ENCODE measurements at regions not wholly inside any gene's neighbourhood (a gene's known extent, or its start where the extent isn't known, plus 50 kb on each side); places are given as distances from the start of the nearest gene placed in this dataset.

- no peak for DNase-seq
Measured at GRCh38 chr22:27152883-27153282, 495.5 kb downstream of the MIAT start.

DNA sequence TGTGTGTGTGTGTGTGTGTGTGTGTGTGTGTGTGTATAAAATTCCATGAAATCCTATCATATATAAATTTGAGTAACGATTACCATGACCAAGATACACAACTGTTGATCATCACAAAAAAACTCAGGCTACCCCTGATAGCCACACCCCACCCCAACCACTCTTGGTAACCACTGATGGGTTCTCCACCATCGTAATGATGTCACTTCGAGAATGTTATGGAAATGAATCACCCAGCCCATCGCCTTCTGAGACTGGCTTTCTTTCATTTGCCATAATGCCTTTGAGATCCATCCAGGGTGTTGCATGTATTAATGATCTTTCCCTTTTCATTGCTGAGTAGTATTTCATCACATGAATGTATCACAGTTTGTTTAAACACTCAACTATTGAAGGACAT lies 496.0 kb downstream of the MIAT start:
- DNase-seq, result no peak

DNA sequence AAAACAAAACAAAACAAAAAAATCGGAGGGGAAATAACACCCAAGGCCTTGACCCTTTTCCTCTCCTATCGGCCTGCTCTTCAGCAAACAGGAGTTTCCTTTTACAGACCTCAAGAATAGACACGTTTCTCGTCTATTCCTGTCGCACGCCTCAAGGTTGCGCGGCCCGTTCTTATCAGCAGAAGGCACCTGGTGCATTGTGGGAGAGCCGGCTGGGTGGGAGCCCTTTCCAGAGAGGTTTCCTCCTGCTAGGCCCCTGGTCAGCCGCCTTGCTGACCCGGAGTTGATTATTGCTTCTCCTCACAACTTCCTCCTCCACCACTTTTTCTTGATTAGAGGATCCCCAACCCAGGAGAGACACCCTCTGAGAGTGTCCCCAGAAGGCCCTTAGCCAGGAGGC lies 497.3 kb downstream of the MIAT start:
- no peak for DNase-seq

DNA sequence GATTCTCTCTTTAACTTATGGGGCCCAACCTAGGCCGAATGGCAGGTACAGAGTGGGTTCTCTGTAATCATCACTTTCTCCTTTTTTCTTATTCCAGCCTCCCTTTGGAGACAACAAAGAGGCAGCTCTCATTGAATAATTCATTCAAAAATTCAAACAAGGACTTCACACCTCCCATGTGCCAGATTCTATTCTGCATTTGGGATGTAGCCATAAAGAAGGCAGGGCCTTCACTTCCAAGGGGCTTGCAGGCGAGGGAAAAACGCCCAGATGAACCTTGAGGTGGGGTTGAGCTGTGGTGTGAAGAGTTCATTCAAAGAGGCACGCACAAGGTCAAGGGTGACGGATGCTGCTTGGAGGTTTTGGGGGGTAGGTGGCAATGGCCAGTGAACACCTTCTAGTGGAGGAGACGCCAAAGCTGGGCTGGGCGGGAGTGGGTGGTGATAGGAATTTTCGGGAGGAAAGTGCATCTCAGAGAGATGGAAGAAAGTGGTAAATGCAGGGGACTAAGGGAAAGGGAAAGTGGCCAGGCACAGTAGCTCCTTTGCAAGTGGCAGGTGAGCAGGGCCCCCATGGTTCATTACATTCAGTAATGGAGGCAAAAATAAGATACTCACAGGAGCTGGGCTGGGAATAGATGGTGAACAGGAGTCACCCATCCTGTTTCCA lies 499.6 kb downstream of the MIAT start:
- no peak for DNase-seq

- DNase-seq, result no peak
Measured at GRCh38 chr22:27157666-27158370, 500.4 kb downstream of the MIAT start.

GRCh38 chr22:27159016-27159415 lies 501.6 kb downstream of the MIAT start:
- DNase-seq, result no peak

DNA sequence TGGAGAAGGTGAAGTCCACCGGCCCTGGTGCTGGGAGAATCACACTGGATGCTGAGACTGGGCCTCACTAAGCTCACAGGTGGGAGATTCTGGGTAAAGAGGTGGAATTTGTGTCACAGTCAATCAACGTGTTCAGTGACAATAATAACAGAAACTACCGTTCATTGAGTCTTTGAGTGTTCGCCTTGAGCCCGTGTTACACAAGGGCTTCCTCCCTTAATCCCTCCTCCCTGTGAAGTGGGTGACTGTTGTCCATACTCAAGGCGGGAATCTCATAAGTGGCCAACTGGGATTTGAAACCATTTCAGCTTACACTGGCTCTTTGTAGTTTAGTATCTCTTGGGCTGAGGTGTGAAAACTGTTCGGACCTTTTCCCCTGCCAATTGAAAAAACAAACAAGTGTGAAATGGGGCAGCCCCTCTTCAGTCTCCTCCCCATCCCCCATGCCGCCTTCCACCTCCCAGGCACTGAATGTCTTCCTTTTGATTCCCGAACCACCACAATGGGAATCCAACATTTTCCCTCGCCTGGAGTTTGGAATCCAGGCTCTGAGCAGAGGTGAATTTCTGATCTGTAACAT lies 502.4 kb downstream of the MIAT start:
- DNase-seq, result no peak

DNA sequence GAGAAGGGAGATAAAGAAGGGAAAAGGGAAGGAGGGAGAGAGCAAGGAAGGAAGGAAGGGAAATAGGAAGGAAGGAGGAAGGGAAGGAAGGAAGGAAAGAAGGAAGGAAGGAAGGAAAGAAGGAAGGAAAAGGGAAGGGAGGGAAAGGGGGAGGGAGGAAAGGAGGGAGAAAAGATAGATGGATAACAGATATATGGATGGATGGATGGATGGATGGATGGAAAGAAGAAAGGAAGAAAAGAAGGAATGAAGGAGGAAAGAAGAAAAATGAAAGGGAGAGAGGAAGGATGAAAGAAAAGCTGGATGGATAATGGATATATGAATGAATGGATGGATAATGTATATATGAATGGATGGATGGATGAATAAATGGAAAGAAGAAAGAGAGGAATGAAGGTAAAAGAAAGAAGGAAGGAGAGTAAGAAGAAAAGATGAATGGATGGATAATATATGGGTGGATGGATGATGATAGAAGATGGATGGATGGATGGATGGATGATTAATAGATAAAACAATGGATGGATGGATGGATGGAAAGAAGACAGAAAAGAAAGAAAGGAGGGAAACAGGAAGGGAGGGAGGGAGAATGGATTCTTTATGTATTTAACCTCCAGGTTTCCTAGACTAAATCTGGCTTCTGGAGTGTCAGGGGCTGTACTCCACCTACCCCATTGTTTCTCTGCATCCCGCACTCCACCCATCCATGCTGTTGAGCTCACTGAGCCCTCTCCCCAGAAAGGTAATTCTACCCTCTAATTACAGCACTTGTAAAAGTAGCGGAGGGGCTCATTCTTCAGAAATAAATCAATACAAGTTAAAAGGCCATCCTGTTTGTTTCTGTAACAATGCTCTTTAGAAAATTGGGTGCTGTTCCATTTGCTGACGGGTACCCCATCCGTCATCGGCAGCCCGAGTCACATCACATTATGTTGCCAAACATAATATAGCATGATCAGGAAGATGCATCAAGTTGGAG lies 506.1 kb downstream of the MIAT start:
- no peak for DNase-seq

DNA sequence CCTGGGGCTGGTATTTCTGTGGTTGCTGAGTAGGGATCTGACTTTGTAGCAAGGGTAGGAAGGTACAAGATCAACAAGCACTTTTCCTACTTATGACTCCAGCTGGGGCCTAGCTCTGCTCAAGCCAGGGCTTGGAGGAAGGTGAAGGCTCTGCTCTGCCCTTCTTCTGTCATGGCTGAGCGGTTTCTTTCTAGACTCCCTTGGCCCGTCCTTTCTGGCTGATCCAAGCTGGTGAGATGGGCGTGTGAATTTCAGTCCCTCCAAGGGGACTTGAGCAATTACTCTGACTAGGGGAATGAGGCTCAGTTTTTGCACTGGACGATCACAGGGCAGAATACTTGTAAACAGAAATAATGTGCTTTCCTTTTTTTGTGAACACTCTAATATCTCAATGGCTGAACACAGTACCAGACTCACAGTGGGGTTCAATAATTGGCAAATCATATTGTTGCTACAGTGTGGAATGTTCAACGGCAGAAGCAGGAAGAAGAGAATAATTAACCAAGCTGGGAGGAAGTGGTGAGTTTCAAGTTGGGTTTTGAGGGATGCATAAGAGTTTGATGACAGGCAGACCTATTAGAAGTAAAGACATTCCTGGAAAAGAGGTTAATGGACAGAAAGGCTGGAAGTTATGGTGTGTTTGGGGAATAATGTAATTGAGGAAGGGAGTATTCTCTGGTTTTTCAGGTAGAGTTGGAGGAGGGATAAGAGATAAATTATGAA lies 507.6 kb downstream of the MIAT start:
- no peak for DNase-seq

DNA sequence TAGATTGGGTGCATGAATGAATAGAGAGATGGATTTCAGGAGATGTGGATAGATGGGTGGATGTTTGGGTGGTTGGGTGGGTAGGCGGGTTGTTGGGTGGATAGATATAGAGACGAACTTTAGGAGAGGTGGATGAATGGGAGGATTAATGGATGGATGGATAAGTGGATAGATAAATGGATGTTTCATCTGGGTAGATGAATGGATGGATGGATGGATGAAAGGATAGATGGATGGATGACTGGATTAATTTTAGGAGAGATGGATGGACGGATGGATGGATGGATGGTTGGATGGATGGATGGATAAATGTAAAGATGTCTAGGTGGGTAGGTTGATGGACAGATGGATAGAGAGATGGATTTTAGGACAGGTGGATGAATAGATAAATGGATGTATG lies 511.3 kb downstream of the MIAT start:
- no peak for DNase-seq

- DNase-seq, result no peak
Measured at GRCh38 chr22:27170491-27170890, 513.1 kb downstream of the MIAT start.

GRCh38 chr22:27171212-27171611 lies 513.8 kb downstream of the MIAT start:
- DNase-seq, result no peak

DNA sequence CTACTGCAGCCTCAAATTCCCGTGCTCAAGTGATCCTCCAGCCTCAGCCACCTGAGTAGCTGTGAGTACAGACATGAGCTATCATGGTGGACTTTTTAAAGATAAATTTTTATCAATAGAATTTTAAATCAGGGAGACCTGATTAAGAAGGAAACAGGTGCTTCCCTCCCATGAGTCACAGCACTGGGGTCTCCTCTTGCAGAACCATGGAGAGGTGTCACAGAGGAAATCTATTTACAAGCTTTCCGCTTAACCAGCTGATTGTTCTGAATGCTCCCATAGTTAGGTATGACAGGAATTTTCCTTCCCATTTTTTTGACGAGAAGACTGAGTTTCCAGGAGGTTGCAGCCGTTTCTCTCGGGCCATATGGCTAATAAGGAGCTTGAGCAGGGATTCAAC lies 516.1 kb downstream of the MIAT start:
- no peak for DNase-seq

DNA sequence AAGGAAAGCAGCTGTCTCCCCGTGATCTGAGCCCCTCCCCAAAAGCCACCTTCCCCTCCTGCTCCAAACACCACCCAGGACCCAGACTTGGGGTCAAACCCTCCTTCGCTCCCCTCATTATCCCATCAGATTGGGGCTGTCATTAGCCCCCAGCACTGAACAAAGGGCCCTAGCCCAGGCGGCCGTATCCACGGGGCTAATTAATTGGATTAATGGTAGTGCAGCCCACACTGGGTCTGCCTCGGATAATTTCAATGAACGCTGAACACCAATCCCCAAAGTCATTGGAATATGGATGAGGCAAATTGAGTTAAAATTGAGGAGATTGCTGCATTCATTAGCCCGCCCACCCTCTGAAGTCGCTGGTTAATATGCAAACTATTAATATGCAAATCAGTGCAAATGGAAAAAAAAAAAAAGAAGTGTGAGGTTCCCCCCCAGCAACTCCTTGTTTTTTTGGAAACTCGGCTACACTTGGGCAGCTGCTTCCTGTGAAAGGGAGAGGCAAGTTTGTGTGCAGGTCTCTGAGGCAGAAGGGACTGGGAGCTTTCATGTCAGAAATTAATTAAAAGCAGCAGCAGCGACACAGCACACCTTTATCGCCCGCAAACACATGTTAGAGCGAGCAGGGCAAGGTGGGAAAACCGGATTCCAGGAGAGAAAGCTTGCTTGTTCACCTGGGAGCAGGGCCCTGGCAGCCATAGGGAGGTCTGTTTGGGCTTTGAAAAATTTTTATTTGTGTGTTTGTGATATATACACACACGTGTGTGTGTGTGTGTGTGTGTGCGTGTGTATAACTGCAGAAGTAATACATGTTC lies 517.8 kb downstream of the MIAT start:
- no peak for DNase-seq

DNA sequence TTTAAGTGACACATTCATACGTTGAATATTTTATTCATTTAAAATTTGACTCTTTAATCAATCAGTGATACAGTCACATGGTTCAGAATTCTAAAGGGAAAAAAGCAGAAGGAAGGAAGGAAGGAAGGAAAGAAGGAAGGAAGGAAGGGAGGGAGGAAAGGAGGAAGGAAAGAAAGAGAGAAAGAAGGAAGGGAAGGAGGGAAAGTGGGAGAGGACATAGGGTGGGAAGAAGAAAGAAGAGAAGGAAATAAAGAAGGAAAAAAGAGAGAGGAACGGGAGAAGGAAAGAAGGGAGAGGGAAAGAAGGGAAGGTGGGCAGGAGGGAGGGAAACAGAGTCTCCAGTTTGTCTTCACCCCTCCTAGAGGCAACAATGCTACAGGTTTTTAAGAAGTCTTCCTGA lies 518.6 kb downstream of the MIAT start:
- no peak for DNase-seq

- no peak for DNase-seq
Measured at GRCh38 chr22:27179161-27179560, 521.8 kb downstream of the MIAT start.

GRCh38 chr22:27181537-27181936 lies 524.1 kb downstream of the MIAT start:
- no peak for DNase-seq

- no peak for DNase-seq
Measured at GRCh38 chr22:27183474-27183873, 526.1 kb downstream of the MIAT start.

GRCh38 chr22:27185099-27185709 lies 527.8 kb downstream of the MIAT start:
- DNase-seq, result no peak

- no peak for DNase-seq
Measured at GRCh38 chr22:27185760-27186302, 528.4 kb downstream of the MIAT start.

DNA sequence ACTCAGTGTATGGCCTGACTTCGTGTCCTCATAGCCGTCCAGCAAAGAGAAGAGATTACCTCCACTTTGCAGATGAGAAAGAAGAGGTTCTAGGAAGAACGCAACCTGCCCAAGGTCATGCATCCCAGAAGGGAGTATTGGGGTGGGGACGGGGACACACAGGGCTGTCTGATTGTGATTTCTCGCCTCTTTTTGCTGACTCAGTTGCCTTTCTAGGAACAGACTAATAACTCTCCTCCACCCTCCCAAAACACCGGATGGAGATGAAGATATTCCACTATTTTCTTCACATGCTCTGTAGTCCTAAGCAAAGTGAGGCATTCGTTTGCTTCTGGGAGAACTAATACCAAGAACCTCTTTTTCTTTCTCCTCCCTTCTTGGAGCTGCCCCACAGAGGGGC lies 529.3 kb downstream of the MIAT start:
- DNase-seq, result no peak
